GM13976 (cell line): ENCODE measurements at regions not wholly inside any gene's neighbourhood (a gene's known extent, or its start where the extent isn't known, plus 50 kb on each side); places are given as distances from the start of the nearest gene placed in this dataset.

Experiments
- DNase-seq: peaks from one replicate; pipeline ENCODE4 v3.0.0; 2012; ENCODE audit warnings: low spot score
- in situ Hi-C: fragments of 300-500 bp; cut with MboI; formaldehyde crosslinking; loops from one replicate; pipeline ENCODE4 v1.12.0; 2022; ENCODE audit warnings: low sequenced_read_pairs, mixed read lengths, inconsistent platforms; ENCODE audit not compliant: unreplicated experiment
- TF ChIP-seq, protein P1 (sequence below): IDR thresholded peaks from 2 replicates; pipeline ENCODE4 v1.5.1; 2012; ENCODE audit warnings: borderline replicate concordance, mild to moderate bottlenecking; ENCODE audit not compliant: insufficient read depth; ENCODE audit errors: extremely low read depth, missing control alignments, control extremely low read depth

DNA sequence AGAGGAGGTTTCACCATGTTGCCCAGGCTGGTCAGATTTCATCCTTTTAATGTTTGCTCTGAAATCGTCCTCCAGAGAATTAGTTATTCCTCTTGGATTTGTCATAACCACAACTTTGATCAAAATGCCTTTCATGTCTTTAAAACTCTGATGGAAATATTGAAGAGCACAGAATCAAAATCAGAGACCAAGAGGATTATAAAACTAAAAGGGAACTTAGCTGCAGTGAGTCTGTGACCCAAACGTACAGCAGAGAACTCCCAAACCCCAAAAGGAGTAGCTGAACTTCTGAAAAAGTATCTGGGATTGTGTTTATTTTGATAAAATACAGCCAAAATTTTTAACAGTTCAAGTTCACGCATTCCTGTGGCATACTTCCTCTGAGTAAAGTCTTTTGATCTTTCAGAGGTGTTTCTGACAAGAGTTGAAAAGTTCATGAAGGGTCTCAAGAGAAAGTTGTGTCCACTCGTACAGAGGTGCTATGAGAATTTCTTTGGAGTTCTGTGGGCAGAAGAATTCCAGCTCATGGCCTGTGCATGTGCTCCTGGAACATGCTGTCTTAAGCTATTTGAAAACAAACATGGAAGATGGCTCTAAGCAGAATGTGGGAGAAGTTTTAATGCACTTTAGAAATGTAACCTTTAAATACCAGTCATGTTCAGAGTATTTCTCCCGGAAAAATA lies 124.0 kb downstream of the ESM1 start:
- no peak for DNase-seq
- TF ChIP-seq, protein P1, sequence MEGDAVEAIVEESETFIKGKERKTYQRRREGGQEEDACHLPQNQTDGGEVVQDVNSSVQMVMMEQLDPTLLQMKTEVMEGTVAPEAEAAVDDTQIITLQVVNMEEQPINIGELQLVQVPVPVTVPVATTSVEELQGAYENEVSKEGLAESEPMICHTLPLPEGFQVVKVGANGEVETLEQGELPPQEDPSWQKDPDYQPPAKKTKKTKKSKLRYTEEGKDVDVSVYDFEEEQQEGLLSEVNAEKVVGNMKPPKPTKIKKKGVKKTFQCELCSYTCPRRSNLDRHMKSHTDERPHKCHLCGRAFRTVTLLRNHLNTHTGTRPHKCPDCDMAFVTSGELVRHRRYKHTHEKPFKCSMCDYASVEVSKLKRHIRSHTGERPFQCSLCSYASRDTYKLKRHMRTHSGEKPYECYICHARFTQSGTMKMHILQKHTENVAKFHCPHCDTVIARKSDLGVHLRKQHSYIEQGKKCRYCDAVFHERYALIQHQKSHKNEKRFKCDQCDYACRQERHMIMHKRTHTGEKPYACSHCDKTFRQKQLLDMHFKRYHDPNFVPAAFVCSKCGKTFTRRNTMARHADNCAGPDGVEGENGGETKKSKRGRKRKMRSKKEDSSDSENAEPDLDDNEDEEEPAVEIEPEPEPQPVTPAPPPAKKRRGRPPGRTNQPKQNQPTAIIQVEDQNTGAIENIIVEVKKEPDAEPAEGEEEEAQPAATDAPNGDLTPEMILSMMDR, result no peak
- in situ Hi-C loops, result no loop called here

DNA sequence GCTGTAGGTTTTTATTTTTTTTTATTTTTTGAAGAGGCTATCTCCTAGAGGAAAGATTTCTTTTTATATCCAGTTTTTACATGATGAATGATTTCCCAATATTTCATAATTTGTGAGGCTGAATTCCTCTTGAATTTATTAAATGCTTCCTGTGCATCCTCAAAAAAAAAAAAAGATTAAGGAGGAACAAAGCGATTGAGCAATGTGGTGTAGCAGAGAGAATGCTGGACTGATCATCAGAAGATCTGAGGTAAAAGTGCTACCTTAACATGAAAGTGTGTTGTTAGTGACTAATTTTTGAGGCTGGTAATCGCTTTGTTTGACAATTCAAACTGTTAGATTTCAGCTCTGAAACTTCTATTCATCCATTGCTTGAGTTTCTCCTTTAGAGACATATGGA lies 125.1 kb downstream of the ESM1 start:
- no peak for DNase-seq
- TF ChIP-seq, protein P1, result no peak
- in situ Hi-C loops, result no loop called here

DNA sequence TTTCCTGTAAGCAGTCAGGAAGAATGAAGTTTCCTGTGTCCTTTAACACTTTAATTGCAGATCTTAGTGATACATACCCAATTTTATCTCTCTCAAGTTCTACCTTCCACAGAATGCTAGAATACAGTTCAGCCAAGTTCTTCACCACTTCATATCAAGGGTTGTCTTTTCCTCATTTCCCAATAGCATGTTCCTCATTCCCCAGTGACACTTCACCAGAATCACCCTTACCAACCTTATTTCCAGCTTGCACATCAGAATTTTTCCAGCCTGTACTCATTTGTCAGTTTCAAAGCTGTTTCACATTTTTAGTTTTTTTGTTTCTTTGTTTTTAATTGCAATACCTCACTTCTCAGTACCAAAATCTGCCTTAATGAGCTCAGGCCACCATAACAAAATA lies 126.1 kb downstream of the ESM1 start:
- no peak for DNase-seq
- TF ChIP-seq, protein P1, result no peak
- in situ Hi-C loops, result loop anchor here (10.0 kb wide), 1 partner anchor 335 kb away; no protein-coding TSS in a partner anchor

DNA sequence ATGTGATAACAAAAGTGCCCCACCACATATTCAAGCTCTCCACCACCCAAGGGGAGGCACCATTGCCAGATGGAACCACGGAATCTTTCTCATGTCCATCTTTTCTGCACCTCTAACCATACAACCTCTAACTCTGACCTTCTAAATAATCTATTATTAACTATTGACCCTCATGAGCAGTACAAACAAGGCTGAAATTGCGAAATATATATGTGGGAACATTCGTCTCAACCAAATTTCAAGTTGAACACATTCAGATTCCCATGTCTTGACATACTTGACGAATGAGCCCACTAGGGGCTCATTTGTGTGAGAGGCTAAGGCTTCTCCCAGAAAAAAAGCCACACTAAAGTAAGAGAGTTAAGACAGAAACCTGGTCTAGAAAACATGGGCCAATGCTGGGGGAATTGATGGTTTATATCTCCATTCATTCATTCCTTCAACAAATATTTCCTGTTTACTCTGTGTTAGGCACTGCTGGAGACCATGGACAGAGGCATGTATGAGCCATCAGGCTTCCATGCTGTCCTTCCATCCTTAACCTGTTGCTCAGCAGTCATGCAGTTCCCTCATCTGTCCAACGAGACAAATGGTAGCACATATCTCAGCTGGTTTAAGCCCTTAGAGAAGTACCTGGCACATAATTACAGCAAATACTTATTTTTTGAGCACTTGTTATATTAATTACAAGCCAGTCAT lies 130.4 kb downstream of the ESM1 start:
- TF ChIP-seq, protein P1, result no peak
- in situ Hi-C loops, result loop anchor here (10.0 kb wide), 1 partner anchor 330 kb away; no protein-coding TSS in a partner anchor

DNA sequence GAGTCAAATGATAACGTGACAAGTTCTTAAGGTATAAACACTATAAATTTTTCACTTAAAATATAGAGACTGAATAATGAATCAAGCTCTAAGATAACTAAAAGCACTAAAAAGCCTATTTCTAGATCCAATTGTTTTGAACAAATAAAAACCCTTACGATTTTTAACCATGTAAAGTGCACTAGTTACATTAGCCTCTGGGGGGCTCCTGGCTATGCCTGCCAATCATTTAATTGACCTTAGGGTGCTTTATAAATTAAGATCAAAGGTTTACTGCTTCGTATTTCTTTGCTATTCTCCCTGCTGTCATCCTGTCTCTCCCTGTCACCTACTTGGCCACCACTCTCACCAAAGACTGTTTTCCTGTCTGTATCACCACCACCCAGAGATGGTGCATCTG lies 133.4 kb downstream of the ESM1 start:
- DNase-seq, result no peak
- in situ Hi-C loops, result loop anchor here (10.0 kb wide), 1 partner anchor 327 kb away; no protein-coding TSS in a partner anchor
- TF ChIP-seq, protein P1, result no peak

More for the DNA sequence above, 130.4 kb downstream of the ESM1 start:
- DNase-seq, result no peak

DNA sequence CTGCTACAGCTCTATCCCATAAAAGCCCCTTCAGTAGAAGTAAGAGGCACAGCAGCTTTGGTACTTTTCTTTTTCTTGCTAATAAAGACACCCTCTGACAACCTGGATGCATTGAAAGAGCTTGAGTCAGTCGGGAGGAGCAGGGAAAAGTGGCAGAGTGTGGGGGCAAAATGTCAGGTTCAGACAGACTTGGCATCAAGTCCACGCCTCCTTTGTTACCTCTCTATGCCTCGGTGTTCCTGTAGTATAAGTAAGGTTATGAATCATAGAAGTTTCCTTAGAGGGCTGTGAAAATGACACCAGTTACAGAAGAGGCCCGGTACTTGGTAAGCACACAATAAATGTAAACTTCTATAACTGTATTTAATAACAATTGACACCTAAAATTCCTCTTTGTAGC lies 133.9 kb downstream of the ESM1 start:
- TF ChIP-seq, protein P1, result no peak
- DNase-seq, result no peak
- in situ Hi-C loops, result loop anchor here (10.0 kb wide), 1 partner anchor 327 kb away; no protein-coding TSS in a partner anchor
